Panc1 (cell line): ENCODE measurements at regions not wholly inside any gene's neighbourhood (a gene's known extent, or its start where the extent isn't known, plus 50 kb on each side); places are given as distances from the start of the nearest gene placed in this dataset.

Experiments used
- ATAC-seq: fragments of 200-7000 bp; cut with Tn5 transposase; 2 replicates; pipeline ENCODE4 v1.9.1; 2020; ENCODE audit warnings: mild to moderate bottlenecking, moderate library complexity
- BruUV-seq: library from RNA; stranded (reverse); fragments of 400-500 nt; replicated peaks from 2 replicates; lab custom pipeline; 2021; lab: Mats Ljungman, UMichigan
- CTCF ChIA-PET: fragments of 300-600 bp; sonication (Branson Sonifier 250); formaldehyde crosslinking; loops from one replicate; lab custom pipeline; 2022; ENCODE audit warnings: antibody characterized with exemption; lab: Charles Lee
- POLR2A ChIA-PET: fragments of 300-600 bp; sonication (Branson Sonifier 250); formaldehyde crosslinking; loops from one replicate; lab custom pipeline; 2022; ENCODE audit warnings: antibody characterized with exemption; lab: Charles Lee
- DNase-seq: peaks from one replicate; pipeline ENCODE4 v3.0.0-alpha.2; 2010; ENCODE audit warnings: low read depth, low spot score
- H3K27ac ChIP-seq: 2 replicates; pipeline ENCODE4 v1.5.1; 2011; ENCODE audit warnings: mild to moderate bottlenecking, low read length, inconsistent platforms
- H3K27me3 ChIP-seq: fragments of 200-500 bp; sonication (Bioruptor generic); 2 replicates; pipeline ENCODE4 v1.6.0; 2014; ENCODE audit warnings: low read length, inconsistent platforms; ENCODE audit not compliant: control insufficient read depth, insufficient read depth
- H3K36me3 ChIP-seq: fragments of 200-500 bp; sonication (Bioruptor generic); 2 replicates; pipeline ENCODE4 v1.5.1; 2014; ENCODE audit warnings: inconsistent platforms, mild to moderate bottlenecking, low read length, moderate library complexity; ENCODE audit not compliant: control insufficient read depth, insufficient read depth
- H3K4me1 ChIP-seq: 2 replicates; pipeline ENCODE4 v1.5.1; 2011; ENCODE audit warnings: inconsistent platforms, mild to moderate bottlenecking, low read length, moderate library complexity; ENCODE audit not compliant: control insufficient read depth, insufficient read depth
- H3K4me3 ChIP-seq, 2 experiments: 2 replicates each; pipeline ENCODE4 v1.5.1; 2011 to 2012; ENCODE audit warnings: low read depth in 2 of 2, low read length in 2 of 2, mild to moderate bottlenecking in 2 of 2, inconsistent platforms in 1 of 2, moderate library complexity in 1 of 2
- H3K9me3 ChIP-seq: fragments of 200-500 bp; sonication (Bioruptor generic); 2 replicates; pipeline ENCODE4 v1.5.1; 2014; ENCODE audit warnings: low read depth, mild to moderate bottlenecking, inconsistent platforms, low read length, moderate library complexity; ENCODE audit not compliant: control insufficient read depth, insufficient read depth
- CTCF ChIP-seq: fragments of 450-650 bp; IDR thresholded peaks from 2 replicates; pipeline ENCODE4 v1.5.1; 2017; ENCODE audit warnings: mild to moderate bottlenecking
- POLR2AphosphoS5 ChIP-seq: IDR thresholded peaks from 2 replicates; pipeline ENCODE4 v1.6.1; 2012; ENCODE audit warnings: mild to moderate bottlenecking, low read depth, low read length, moderate library complexity
- SIN3A ChIP-seq: IDR thresholded peaks from 2 replicates; pipeline ENCODE4 v1.6.1; 2012; ENCODE audit warnings: low read depth, mild to moderate bottlenecking, low read length, moderate library complexity, borderline replicate concordance; ENCODE audit not compliant: insufficient read depth
- TCF7L2 ChIP-seq: IDR thresholded peaks from 2 replicates; pipeline ENCODE4 v1.6.1; 2011; ENCODE audit warnings: mild to moderate bottlenecking, low read depth, low read length, inconsistent platforms
- in situ Hi-C: cut with HindIII; loops from 2 replicates; pipeline ENCODE4 v1.10.0; 2016; ENCODE audit warnings: low sequenced_read_pairs, low pct_unique_long_range_greater_than_20kb
- intact Hi-C: fragments of 100-400 bp; cut with micrococcal nuclease; formaldehyde crosslinking; loops from one replicate; pipeline ENCODE4 v1.10.0; 2022; ENCODE audit not compliant: unreplicated experiment
- TF ChIP-seq, protein P1 (sequence below), 2 experiments: IDR thresholded peaks; 2 replicates each; pipeline ENCODE4 v1.6.1; 2011 to 2012; ENCODE audit warnings: low read depth in 2 of 2, control low read depth in 1 of 2, low read length in 1 of 2, mild to moderate bottlenecking in 1 of 2, moderate library complexity in 1 of 2; ENCODE audit not compliant: insufficient read depth in 1 of 2

GRCh38 chr1:55812281-55812680, 597.1 kb upstream of the USP24 start:
- Histone ChIP-seq H3K4me1 (no peaks in the 10 kb centered on the region), H3K36me3 (no peaks in the 10 kb centered on the region), H3K27me3 (no peaks in the 10 kb centered on the region), H3K27ac (no peak overlapping the region), H3K9me3 (no peaks in the 10 kb centered on the region), H3K4me3 (no peak overlapping the region)
- intact Hi-C loops: no loop called here
- DNase-seq: no peak
- ChIA-PET CTCF (interaction anchor here (0.6 kb wide), 1 partner anchor 30 kb away, joined by 6 read pairs; no protein-coding TSS in a partner anchor), POLR2A (no interaction called here)
- BruUV-seq: no TSS peak
- in situ Hi-C loops: no loop called here
- no peak for ATAC-seq
- TF ChIP-seq SIN3A: no peak

- intact Hi-C loops: no loop called here
- TF ChIP-seq CTCF: no peak
- TF ChIP-seq, protein P1, sequence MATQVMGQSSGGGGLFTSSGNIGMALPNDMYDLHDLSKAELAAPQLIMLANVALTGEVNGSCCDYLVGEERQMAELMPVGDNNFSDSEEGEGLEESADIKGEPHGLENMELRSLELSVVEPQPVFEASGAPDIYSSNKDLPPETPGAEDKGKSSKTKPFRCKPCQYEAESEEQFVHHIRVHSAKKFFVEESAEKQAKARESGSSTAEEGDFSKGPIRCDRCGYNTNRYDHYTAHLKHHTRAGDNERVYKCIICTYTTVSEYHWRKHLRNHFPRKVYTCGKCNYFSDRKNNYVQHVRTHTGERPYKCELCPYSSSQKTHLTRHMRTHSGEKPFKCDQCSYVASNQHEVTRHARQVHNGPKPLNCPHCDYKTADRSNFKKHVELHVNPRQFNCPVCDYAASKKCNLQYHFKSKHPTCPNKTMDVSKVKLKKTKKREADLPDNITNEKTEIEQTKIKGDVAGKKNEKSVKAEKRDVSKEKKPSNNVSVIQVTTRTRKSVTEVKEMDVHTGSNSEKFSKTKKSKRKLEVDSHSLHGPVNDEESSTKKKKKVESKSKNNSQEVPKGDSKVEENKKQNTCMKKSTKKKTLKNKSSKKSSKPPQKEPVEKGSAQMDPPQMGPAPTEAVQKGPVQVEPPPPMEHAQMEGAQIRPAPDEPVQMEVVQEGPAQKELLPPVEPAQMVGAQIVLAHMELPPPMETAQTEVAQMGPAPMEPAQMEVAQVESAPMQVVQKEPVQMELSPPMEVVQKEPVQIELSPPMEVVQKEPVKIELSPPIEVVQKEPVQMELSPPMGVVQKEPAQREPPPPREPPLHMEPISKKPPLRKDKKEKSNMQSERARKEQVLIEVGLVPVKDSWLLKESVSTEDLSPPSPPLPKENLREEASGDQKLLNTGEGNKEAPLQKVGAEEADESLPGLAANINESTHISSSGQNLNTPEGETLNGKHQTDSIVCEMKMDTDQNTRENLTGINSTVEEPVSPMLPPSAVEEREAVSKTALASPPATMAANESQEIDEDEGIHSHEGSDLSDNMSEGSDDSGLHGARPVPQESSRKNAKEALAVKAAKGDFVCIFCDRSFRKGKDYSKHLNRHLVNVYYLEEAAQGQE (IDR thresholded peaks at IDR 0.05; ENCODE audit: insufficient read depth in 1 of 2, low read depth in 2 of 2, low read length in 1 of 2): no peak
- TF ChIP-seq TCF7L2: no peak
- TF ChIP-seq SIN3A: no peak
- no peak for TF ChIP-seq POLR2AphosphoS5
- Histone ChIP-seq H3K4me3 (no peak overlapping the region), H3K4me1 (no peaks in the 10 kb centered on the region), H3K27ac (no peak overlapping the region), H3K27me3 (no peaks in the 10 kb centered on the region), H3K9me3 (no peaks in the 10 kb centered on the region), H3K36me3 (no peaks in the 10 kb centered on the region)
- no peak for ATAC-seq
- ChIA-PET CTCF (no interaction called here), POLR2A (no interaction called here)
- BruUV-seq: no TSS peak
- in situ Hi-C loops: no loop called here
- DNase-seq: no peak
Observed at GRCh38 chr1:55808263-55808662, 593.1 kb upstream of the USP24 start.

- ATAC-seq (no peak), DNase-seq (no peak)
- in situ Hi-C loops: no loop called here
- ChIA-PET CTCF (no interaction called here), POLR2A (no interaction called here)
- no peaks in the 10 kb centered on the region for H3K9me3 ChIP-seq
- H3K27ac ChIP-seq: no peak overlapping the region
- no peaks in the 10 kb centered on the region for H3K27me3 ChIP-seq
- H3K4me1 ChIP-seq: no peaks in the 10 kb centered on the region
- no TSS peak for BruUV-seq
- TF ChIP-seq, protein P1 (IDR thresholded peaks at IDR 0.05; ENCODE audit: insufficient read depth in 1 of 2, low read depth in 2 of 2, low read length in 1 of 2): no peak
- no peak for TF ChIP-seq SIN3A
- TF ChIP-seq TCF7L2: no peak
- TF ChIP-seq CTCF: no peak
- no peak for TF ChIP-seq POLR2AphosphoS5
- intact Hi-C loops: no loop called here
- H3K4me3 ChIP-seq: no peak overlapping the region
- no peaks in the 10 kb centered on the region for H3K36me3 ChIP-seq
Observed at GRCh38 chr1:55803429-55803828, 588.3 kb upstream of the USP24 start.
